M059J (cell line): ENCODE measurements at regions not wholly inside any gene's neighbourhood (a gene's known extent, or its start where the extent isn't known, plus 50 kb on each side); places are given as distances from the start of the nearest gene placed in this dataset.

Experiments used
- DNase-seq: peaks from one replicate; pipeline ENCODE4 v3.0.0-alpha.2; 2012; ENCODE audit warnings: low read depth

DNA sequence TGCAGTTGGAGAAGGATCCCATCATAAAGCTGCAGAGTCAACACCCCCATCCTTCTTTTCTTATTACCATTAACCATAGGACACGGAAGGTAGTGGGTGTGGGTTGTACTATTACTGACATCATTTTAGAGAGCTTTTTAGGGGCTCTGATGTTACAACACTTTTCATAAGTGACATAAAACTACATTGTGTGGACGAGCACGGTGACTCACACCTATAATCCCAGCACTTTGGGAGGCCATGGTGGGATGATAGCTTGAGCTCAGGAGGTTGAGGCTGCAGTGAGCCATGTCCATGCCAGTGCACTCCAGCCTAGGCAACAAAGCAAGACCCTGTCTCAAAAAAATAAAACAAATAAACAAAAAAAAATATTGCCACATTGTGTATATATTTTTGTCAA is 167.1 kb downstream of the DUSP6 start:
- no peak for DNase-seq

DNA sequence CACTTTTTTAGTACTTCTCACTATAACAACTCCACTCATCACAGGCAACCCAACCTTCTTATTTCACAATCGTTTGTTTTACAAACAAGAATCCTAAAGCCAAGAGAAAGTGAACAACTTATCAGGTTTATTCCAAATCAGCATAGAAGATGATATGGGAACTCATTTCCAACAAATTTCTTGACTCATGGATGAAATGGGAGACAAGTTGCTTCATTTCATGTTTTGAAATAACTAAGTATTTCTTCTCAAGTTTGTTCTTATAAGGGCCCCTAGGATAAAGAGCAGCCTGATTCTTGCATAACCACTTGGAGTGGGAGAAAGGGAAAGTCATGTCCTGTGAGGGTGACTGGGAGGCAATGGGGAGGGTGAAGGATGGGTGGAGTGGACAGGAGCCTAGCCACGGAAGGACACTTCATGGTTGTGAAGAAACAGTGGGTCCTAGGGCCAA is 168.3 kb downstream of the DUSP6 start:
- DNase-seq, result no peak

DNA sequence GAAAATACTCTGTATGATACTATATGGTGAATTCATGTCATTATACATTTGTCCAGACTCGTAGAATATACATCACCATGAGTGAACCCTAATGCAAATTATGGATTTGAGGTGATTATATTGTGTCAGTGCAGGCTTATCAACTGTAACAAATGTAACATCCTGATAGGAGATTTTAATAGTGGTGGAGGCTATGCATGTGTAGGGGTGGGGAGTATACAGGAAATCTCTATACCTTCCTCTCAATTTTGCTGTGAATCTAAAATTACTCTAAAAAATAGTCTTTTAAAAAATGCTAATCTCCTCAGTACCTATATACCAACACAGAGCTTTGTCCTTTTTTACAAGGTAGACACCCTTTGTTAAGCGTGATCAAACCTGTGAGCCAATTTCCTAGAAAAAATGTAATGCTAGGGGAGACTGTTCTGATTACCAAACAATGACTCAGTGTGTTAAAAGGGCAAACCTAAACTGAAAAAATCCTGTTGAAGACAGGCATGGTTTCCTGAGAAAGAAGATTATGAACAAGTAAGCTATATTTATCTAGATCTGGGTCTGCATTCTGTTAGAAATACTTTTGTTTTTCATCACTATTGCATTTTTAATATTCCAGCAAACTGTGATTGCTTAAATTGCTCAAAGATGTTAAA is 170.9 kb downstream of the DUSP6 start:
- DNase-seq, result peak; percentile 78

DNA sequence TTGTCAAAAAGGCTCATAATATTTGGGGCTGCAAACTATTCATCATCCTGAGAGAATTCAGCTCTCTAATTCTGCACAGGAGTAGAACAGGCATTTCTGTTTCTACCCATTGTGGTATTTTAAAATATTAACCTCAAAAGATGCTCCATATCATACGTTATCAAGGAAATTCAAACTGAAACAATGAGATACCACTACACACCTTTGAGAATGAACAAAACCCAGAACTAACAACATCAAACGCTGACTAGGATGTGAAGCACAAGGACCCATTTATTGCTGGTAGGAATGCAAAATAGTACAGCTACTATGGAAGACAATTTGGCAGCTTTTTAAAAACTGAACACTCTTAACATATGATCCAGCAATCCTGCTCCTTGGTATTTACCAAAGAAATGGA is 171.8 kb downstream of the DUSP6 start:
- no peak for DNase-seq

DNA sequence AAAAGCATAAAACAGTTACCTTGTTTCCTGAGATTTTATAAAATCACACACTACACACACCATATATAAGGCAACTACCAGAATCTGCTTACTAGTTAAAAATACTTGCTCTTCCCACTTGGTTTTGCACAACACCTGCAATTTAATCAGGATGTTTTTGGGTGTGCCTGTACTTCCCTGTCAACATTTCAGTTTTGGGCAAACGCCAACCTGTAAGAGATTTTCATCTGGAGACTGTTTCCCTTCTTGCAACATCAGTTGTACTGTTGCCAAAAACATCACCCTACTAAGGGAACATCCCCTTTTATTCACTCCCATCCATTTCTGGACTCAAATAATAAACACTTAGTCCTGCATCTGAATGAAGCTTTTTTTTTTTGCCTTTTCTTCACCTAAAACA is 172.3 kb downstream of the DUSP6 start:
- DNase-seq, result peak; percentile 73

DNA sequence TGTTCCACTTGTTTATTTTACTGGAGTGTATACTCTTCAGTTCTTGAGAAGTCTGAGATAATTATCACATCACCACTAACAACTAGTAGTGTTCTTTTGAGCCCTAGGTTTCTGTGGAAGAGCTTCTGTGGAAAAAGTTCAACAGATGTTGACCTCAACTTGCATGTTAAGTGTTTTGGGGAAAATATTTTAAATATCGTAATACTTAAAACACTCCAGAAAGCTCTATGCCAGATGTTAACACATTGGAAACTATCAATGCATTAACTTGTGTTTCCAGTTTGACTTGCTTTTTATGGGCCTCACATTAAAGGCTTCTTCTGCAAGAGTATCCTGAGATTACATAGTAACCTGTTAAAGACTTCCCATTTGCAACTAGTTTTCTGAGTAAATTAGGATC is 173.1 kb downstream of the DUSP6 start:
- DNase-seq, result no peak

DNA sequence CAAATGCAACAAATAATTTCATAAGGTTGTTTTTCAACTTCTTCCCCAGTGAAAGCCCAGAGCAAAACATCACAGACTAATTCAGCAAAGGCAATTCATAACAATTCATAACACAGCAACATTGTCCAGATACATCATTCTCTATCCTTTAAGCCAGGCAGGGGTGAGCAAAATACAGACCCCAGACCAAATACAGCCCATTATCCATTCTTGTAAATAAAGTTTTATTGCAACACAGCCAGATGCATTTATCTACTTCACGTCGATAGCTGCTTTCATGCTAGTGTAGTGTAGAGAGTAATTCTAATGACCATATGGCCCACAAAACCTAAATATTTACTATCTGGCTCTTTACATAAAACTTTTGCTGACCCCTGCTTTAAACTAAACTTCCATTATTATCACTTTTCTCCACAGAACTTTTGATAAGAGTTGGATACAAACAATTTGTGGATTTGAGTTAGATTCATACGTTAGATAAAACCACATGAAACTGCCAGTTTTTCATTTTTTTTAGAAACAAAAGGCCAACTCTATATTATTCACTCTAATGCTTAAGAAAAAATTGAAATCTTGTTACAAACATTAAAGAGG is 174.4 kb downstream of the DUSP6 start:
- no peak for DNase-seq

DNA sequence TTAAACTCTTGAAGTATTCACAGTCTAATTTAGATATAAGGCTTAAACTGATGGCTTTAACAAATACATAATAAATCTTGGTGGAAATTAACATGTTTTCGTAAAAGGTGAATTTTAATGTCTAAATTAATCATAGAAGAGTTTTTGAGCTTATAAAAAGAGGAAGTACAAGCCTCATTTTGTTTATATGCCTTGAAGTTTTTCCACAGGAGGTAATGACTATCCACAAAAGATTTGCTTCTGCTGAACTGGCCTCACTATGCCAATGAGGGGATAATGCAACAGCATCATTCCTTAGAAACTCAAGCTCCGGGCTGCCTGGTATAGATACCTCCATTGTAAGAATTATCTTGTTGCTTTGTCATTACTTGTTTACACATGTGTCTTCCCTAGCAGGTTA is 175.6 kb downstream of the DUSP6 start:
- DNase-seq, result no peak

DNA sequence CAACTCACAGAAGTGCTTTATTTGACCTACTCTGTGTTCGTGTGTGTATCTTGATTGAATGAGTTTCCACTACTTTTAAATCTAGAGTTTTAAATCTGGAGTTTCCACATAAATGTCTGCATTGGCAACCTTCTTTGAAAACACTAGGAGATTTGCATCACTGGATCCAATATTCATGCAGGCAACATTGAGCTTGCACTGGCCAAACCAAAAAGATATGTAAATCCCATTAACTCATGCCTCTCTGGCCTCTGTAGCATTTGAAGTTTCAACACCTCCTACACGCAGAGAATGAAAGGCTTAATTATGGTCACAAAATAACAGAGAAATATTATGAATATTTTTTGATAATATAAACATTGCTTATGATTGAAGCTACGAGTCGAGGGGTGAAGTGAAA is 178.6 kb downstream of the DUSP6 start:
- no peak for DNase-seq

DNA sequence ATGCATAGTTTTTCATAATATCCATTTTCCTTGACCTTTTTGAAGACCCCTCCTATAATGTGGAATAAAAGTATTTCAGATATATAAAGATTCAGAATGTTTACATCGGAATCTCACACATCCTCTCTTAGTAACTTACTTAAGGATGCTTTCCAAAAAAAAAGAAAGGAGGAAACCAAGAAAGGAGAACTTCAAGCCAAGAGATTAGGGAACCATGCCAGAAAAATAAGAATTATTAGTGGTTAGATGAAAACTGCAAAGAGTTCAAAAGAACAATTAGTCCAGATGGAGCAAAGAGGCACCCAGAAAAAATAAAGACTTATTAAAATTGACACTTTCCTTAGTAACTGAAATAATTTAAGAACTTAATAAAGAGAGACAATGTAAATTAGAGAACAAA is 179.2 kb downstream of the DUSP6 start:
- no peak for DNase-seq

DNA sequence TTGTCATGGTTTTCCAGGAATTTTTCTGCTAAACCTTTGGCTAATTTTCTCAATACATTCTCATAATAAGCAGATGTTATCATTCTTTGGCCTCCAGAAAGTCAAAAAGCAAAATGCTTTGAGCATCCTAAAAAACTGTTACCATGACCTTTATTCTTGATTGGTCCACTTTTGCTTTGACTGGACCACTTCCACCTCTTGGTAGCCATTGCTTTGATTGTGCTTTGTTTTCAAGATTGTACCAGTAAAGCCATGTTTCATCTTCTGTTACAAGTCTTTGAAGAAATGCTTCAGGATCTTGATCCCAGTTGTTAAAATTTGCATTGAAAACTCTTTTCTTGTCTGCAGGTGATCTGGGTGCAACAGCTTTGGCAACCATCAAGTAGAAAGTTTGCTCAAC is 180.1 kb downstream of the DUSP6 start:
- no peak for DNase-seq

DNA sequence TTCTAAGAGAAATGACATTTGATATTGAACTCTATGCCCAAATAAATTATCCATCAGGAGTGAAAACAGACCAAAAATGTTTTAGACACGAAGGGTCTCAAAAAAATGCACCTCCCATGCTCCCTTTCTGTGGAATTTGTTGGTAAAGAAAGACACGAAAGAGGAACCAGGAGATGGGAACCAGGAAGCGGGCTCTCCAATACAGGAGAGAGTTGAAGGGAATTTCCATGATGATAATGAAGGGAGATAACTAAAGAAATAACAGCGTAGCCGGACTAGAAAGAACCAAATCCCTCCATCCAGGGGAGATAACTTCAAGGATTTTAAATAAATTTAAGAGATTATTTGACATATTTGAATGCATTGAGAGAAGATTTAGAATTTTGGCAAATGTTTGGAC is 183.0 kb downstream of the DUSP6 start:
- DNase-seq, result no peak

DNA sequence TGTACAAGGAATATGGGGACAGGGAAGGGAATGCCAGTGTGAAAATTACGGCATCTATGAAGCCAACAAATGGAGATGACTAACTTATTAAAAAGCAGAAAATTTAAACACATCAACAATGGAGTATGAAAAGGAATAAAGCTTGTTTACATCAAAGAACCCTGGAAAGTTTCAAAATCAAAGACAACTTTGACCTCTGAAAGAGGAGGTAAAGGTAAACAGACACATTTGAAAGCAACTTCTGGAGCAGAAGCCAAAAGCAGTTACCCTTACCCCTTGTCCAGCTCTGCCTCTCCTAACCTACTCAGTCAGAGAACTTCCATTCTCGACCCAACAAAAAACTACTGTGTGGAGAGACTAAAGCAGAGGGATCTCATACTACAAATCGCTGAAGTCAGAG is 184.3 kb downstream of the DUSP6 start:
- no peak for DNase-seq

DNA sequence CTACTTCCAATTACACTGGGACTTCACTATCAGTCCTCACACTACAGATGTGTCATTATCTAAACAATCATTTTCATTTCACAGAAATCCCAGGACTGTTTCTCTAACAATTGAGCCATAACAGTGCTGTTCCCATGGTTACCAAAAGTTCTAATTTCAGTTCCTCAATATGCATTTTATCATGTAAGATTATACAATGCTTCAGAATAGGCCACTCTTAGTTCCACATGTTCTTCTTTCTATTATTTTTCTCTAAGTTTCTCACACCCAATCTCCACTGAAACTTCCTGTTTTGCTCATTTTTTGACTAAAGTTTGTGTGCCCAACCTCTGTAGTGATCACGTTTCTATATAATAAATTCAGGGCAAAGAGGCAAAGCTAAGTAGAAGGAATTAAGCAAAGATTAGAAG is 185.8 kb downstream of the DUSP6 start:
- peak; percentile 77 for DNase-seq

DNA sequence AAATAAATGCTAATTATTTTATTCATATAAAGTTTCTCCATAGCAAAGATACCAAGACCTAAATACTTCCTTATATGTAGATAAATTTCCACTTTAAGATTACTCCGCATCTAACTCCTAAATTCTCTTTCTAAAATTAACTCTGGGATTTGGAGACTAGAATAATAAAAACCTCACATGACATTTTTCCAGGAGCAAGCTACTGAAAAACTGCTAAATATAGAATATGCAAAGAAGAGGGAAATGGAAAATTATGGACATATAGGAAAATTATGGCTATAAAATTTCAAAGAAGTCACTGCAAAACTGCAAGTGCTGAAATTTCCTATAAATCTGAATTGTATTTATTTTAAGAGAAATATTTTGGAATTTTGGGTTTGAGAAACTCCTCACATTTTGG is 186.2 kb downstream of the DUSP6 start:
- no peak for DNase-seq

DNA sequence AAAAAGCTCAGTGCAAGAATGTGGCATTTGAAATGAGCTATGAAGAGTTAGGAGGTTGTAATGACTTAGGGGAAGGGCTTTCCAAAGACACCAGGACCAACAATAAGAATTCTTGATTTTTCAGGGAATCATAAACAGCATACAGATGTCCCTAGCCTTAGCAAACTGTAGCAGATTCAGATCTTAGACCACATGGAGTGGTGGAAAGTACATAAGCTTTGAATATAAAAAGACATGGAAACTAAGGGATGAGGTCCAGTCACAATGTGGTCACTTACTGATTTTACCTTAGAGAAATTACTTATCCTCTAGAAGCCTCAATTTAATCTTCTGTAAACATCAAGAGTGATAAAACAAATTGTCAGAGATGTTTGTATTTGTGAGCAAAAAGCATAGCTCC is 186.6 kb downstream of the DUSP6 start:
- DNase-seq, result no peak

DNA sequence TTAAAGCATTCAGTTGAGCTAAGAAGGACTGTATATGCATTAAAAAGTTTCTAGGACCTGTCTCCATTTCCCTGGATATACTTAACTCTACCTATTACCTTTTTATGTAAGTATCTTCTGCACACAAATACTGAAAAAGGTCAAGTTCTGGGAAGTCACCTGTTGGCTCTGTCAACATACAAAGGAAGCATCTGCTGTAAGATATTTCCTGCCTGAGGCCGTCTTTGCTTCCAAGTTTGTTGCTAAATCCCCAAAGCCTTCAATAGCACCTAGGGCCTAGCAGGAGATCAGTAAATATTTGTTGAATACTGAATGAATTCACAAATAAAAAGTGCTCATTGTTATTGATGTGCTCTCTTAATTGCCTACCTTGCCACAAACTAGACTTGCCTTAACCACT is 188.4 kb downstream of the DUSP6 start:
- no peak for DNase-seq

DNA sequence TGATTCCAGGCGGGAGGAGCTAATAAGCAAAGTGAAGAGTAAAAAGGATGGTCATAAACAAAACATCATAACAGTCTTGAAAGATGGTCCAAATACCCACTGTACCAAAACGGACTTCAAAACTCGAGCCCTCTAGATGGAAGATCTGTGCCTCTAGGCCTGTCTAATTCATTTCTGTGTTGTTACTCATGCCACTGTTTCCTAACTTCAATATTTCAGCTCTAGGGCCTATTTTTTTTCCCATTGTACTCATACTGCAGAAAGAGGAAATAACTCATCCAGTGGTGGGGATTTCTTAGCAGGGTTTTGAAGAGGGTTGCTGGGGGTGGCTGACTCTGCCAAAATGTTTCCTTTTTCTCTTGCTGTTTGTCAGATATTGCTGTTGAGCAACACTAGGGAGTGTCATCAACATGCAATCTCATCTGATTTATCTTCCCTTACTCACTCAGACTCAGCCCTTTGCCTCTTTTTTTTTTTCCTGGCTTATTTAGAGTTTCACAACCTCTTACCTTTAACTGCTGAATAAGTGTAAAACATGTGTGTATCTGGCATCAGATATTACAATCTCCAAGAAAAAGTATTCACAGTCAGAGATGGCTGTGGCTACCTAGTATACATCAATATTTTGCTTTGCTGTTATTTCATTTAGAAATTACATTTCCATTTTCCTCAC is 189.6 kb downstream of the DUSP6 start:
- DNase-seq, result peak; percentile 98

DNA sequence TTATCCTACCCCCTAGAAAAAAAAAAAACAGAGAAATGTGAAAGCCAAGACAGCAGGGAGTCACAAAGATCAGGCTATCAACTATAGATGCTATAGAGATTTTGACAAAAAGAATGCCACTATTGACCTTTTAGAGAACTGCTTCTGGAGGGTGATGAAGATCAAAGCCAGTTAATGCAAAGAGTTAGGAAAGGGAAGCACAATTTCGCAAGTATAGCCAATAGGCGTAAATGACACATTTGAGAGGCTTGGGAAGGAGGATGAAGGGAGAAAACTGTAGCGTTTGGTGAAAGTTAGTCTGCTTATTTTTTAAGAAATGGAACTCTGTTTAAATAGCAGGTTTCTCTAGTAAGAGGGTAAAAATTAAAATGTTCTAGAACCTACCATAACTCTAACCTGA is 190.7 kb downstream of the DUSP6 start:
- DNase-seq, result no peak

DNA sequence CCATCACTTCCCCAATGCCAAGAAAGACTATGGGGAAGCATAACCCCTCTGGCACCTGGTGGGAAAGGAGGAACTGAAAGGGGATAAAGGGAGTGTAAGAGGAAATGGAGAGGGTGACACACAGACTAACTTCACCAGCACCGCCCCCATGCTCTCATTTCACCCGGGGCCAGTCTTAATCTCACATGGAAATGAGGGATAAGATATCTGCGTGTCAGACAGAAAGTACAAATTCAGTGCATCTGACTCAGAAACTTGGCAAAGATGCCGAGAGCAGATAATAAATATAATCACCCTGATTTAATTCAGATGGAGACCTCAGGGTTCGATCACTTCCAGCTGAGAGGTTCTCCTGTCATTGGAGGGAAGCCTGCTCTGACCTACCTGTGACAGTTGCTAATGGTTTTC is 191.6 kb downstream of the DUSP6 start:
- DNase-seq, result peak; percentile 91

DNA sequence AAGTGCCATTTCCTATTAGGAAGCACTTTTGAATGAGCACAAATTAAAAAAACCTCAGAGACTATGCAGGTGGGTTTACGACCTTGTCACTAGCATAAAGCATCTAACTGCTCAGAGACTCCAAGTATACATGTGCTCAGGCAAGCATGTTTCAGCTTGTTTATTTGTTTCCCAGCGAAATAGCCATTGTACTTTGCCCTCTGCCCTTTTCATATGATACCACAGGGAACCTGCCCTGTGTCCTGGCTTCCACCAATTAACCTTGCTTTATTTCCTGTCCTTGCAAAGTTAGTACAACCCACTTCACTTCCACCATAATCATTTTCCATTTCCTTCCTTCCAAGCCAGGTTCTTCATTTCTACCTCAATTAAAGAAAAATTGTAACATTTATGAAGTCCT is 194.9 kb downstream of the DUSP6 start:
- no peak for DNase-seq

DNA sequence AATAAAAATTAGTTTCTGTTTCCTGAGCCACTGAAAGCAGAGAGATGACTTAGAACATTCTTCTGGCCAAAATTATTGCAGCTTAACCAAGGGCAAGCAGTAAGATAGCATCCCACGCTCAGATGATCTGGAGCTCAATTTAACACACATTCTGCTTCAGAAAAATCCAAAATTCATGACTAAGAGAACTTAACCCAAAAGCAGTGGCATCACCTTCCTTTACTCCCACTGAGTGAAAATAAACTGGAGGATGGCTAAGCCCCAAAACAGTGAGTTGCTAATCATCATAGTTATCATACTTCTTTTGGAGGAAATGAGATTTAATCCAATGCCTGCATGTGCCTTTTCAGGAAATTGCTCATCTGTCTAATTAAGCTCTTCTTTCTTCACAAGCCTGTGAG is 195.4 kb downstream of the DUSP6 start:
- peak; percentile 68 for DNase-seq

DNA sequence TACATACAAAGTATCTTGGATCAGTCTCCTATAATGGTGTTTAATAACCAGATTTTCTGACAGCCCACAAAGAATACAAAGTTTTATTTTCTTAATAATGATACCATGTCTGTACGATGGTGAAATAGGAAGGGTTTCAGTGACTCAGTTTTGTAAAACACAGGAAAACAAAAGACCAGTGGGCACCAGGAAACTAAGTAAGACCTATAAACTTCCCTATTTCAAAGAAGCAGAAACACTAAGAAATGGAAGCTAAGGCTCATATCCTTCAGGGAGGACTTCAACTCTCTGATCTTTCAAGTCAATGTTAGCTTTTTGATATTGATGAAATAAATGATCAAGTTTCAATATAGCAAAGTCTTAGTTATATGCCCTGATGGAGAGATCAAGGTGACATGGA is 196.0 kb downstream of the DUSP6 start:
- no peak for DNase-seq

DNA sequence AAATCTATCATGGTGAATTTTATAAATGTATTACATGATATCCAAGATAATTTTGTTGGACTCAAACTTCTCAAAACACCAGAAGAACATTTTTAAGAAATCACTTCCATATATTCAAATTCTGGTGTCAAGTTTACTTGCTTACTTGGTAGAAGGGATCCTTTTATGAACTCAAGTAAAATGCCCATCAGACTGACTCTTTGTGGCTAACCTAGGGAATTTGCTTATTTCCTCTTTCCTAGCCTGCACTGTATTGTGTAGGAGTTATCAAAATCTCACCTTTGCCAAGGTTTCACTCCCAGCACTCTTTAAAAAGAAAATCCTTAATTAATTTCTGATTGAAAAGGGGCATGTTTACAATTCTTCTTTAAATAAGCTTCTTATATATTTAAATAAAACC is 196.5 kb downstream of the DUSP6 start:
- no peak for DNase-seq
